ENCODE measurements at regions not wholly inside any gene's neighbourhood (a gene's known extent, or its start where the extent isn't known, plus 50 kb on each side); places are given as distances from the start of the nearest gene placed in this dataset.

DNA sequence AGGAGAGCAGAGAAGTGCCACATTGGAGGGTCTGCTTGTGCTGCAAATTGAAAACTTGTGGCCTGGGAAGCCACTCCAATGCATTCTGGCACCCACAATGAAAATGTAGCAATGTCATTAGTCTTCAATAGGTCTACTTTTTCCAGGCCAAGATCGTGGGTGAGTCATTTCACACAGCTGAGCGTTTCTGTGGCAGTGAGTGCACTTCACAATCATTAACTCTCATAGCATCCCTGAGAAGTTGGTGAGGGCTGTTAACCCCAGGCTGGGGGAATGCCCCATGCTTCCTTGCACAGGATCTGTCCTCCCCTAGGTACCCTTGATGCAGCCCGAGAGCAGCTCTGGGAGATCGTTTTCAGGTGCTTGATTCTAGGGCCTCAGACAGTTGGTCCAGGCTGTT lies 196.8 kb upstream of the ATP6AP2 start:
- Histone ChIP-seq H3K4me1 (ENCODE audit: control insufficient read depth in 2 of 3, insufficient read depth in 2 of 3, low read depth in 1 of 3, low read length in 3 of 3) (no peaks in the 10 kb centered on the region), H3K27me3 (ENCODE audit: control insufficient read depth, insufficient read depth, low read length) (no peaks in the 10 kb centered on the region), H3K27ac (ENCODE audit: low read depth in 2 of 2, low read length in 2 of 2) (no peak overlapping the region), H3K36me3 (ENCODE audit: control insufficient read depth in 2 of 3, insufficient read depth in 3 of 3, low read length in 3 of 3) (no peaks in the 10 kb centered on the region), H3K4me3 (ENCODE audit: low read length in 3 of 3) (no peak overlapping the region), H3K9ac (ENCODE audit: low read length in 3 of 3) (no peak overlapping the region), H3K9me3 (ENCODE audit: control insufficient read depth in 2 of 3, insufficient read depth in 1 of 3, low read length in 3 of 3) (no peaks in the 10 kb centered on the region)
- FAIRE-seq = no peak
- intact Hi-C loops (cut with DNase I) = no loop called here
- DNase-seq = no peak
- TF ChIP-seq, protein P1, sequence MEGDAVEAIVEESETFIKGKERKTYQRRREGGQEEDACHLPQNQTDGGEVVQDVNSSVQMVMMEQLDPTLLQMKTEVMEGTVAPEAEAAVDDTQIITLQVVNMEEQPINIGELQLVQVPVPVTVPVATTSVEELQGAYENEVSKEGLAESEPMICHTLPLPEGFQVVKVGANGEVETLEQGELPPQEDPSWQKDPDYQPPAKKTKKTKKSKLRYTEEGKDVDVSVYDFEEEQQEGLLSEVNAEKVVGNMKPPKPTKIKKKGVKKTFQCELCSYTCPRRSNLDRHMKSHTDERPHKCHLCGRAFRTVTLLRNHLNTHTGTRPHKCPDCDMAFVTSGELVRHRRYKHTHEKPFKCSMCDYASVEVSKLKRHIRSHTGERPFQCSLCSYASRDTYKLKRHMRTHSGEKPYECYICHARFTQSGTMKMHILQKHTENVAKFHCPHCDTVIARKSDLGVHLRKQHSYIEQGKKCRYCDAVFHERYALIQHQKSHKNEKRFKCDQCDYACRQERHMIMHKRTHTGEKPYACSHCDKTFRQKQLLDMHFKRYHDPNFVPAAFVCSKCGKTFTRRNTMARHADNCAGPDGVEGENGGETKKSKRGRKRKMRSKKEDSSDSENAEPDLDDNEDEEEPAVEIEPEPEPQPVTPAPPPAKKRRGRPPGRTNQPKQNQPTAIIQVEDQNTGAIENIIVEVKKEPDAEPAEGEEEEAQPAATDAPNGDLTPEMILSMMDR (IDR thresholded peaks at IDR 0.05; ENCODE audit: borderline replicate concordance, extremely low read depth, insufficient read depth) = no peak

DNA sequence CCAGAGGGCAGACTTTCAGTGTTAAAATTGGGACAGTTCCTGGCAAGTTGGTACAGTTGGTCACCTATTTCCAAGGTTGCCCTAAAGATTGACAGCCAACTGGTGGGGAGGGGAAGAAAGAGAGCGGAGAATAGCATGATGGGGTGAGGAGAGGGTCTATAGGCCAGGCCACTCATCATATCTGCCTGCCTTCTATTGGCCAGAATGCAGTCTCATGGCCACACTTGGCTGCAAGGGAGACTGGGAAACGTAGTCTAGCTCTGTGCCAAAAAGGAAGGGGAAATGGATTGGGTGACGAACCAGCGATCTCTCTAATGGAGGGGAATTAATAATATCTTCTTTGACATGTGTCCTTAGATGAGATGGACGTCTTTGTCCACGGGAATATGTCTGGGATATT lies 197.4 kb upstream of the ATP6AP2 start:
- TF ChIP-seq, protein P1 (IDR thresholded peaks at IDR 0.05; ENCODE audit: borderline replicate concordance, extremely low read depth, insufficient read depth) = no peak
- Histone ChIP-seq H3K27ac (ENCODE audit: low read depth in 2 of 2, low read length in 2 of 2) (no peak overlapping the region), H3K27me3 (ENCODE audit: control insufficient read depth, insufficient read depth, low read length) (no peaks in the 10 kb centered on the region), H3K4me1 (ENCODE audit: control insufficient read depth in 2 of 3, insufficient read depth in 2 of 3, low read depth in 1 of 3, low read length in 3 of 3) (no peaks in the 10 kb centered on the region), H3K36me3 (ENCODE audit: control insufficient read depth in 2 of 3, insufficient read depth in 3 of 3, low read length in 3 of 3) (no peaks in the 10 kb centered on the region), H3K4me3 (ENCODE audit: low read length in 3 of 3) (no peak overlapping the region), H3K9me3 (ENCODE audit: control insufficient read depth in 2 of 3, insufficient read depth in 1 of 3, low read length in 3 of 3) (no peaks in the 10 kb centered on the region), H3K9ac (ENCODE audit: low read length in 3 of 3) (no peak overlapping the region)
- intact Hi-C loops (cut with DNase I) = no loop called here
- DNase-seq (no peak), FAIRE-seq (no peak)

DNA sequence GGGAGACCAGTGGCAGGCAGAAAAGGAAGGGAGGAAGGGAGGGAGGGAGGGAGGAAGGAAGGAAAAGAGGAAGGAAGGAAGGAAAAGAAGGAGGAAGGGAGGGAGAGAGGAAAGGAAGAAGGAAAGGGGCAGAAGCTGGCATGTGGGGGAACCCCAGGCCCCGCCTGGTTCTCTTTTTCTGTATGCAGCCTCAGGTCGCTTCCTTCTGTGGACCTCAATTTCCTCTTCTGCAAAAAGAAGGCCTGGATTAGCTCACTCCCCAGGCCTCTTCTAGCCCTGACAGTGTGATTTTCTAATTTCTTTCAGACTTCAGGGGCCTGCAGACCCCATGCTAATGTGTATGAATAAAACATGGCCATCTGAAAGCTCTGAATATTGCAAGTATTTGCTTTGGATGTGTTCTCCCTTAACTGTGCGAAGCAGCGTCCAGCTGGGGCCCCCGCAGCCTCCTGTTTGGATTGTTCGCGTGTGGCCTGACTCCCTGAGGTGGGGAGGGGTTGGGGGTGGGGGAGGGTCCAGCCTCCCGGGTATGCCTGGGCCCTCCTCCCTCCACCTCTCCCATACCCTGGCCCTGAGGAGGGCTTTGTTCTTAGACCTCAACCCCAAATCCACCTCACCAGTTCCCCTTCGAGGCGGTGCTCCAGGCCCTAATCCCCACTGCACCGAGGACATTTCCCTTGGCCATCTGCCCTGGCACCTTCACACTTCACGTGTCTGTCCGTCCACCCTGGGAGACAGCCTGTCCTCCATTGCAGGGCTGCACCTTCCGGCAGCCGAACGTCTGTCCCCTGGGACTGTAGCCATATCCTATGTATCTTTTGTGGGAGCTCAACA lies 199.9 kb upstream of the ATP6AP2 start:
- H3K4me1 ChIP-seq (ENCODE audit: control insufficient read depth in 2 of 3, insufficient read depth in 2 of 3, low read depth in 1 of 3, low read length in 3 of 3) = no peaks in the 10 kb centered on the region
- no peaks in the 10 kb centered on the region for H3K27me3 ChIP-seq (ENCODE audit: control insufficient read depth, insufficient read depth, low read length)
- DNase-seq (peak in 1 of 5 donors; percentile 15), FAIRE-seq (no peak)
- no peaks in the 10 kb centered on the region for H3K9me3 ChIP-seq (ENCODE audit: control insufficient read depth in 2 of 3, insufficient read depth in 1 of 3, low read length in 3 of 3)
- no peak overlapping the region for H3K9ac ChIP-seq (ENCODE audit: low read length in 3 of 3)
- H3K27ac ChIP-seq (ENCODE audit: low read depth in 2 of 2, low read length in 2 of 2) = no peak overlapping the region
- TF ChIP-seq, protein P1 (IDR thresholded peaks at IDR 0.05; ENCODE audit: borderline replicate concordance, extremely low read depth, insufficient read depth) = no peak
- intact Hi-C loops (cut with DNase I) = no loop called here
- H3K4me3 ChIP-seq (ENCODE audit: low read length in 3 of 3) = no peak overlapping the region
- H3K36me3 ChIP-seq (ENCODE audit: control insufficient read depth in 2 of 3, insufficient read depth in 3 of 3, low read length in 3 of 3) = no peaks in the 10 kb centered on the region

All from kidney (tissue), 13 donors.